ENCODE measurements at regions not wholly inside any gene's neighbourhood (a gene's known extent, or its start where the extent isn't known, plus 50 kb on each side); places are given as distances from the start of the nearest gene placed in this dataset.

- TF ChIP-seq CHD7 (IDR thresholded peaks at IDR 0.05; ENCODE audit: low read depth, low read length) = no peak
- TF ChIP-seq, protein P1, sequence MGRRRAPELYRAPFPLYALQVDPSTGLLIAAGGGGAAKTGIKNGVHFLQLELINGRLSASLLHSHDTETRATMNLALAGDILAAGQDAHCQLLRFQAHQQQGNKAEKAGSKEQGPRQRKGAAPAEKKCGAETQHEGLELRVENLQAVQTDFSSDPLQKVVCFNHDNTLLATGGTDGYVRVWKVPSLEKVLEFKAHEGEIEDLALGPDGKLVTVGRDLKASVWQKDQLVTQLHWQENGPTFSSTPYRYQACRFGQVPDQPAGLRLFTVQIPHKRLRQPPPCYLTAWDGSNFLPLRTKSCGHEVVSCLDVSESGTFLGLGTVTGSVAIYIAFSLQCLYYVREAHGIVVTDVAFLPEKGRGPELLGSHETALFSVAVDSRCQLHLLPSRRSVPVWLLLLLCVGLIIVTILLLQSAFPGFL (CRISPR knock-in tag; IDR thresholded peaks at IDR 0.05) = no peak
- TF ChIP-seq CREM (IDR thresholded peaks at IDR 0.05; ENCODE audit: low read depth) = no peak
- TF ChIP-seq PML (IDR thresholded peaks at IDR 0.05; ENCODE audit: low read length) = no peak
- no peak for TF ChIP-seq ZNF253 (CRISPR knock-in tag; conservative IDR thresholded peaks at IDR 0.05)
- no peak for TF ChIP-seq STAT5B (CRISPR knock-in tag; IDR thresholded peaks at IDR 0.05)
- TF ChIP-seq NCOA1 (IDR thresholded peaks at IDR 0.05; ENCODE audit: low read depth) = no peak
- TF ChIP-seq, protein P2, sequence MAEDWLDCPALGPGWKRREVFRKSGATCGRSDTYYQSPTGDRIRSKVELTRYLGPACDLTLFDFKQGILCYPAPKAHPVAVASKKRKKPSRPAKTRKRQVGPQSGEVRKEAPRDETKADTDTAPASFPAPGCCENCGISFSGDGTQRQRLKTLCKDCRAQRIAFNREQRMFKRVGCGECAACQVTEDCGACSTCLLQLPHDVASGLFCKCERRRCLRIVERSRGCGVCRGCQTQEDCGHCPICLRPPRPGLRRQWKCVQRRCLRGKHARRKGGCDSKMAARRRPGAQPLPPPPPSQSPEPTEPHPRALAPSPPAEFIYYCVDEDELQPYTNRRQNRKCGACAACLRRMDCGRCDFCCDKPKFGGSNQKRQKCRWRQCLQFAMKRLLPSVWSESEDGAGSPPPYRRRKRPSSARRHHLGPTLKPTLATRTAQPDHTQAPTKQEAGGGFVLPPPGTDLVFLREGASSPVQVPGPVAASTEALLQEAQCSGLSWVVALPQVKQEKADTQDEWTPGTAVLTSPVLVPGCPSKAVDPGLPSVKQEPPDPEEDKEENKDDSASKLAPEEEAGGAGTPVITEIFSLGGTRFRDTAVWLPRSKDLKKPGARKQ (CRISPR knock-in tag; IDR thresholded peaks at IDR 0.05) = no peak
- TF ChIP-seq ZNF766 (CRISPR knock-in tag; conservative IDR thresholded peaks at IDR 0.05) = no peak
These were observed 552.6 kb downstream of the PPARGC1A start (continued) for GRCh38 chr4:23337292-23337691.

Data from K562 (cell line).